GM23248 (cell line): ENCODE measurements at regions not wholly inside any gene's neighbourhood (a gene's known extent, or its start where the extent isn't known, plus 50 kb on each side); places are given as distances from the start of the nearest gene placed in this dataset.

Source experiments
- DNase-seq: peaks from one replicate; pipeline ENCODE4 v3.0.0-alpha.2; 2015
- H2AFZ ChIP-seq: fragments of 200-600 bp; sonication (generic); 2 replicates; pipeline ENCODE4 v1.6.1; 2016; ENCODE audit warnings: antibody characterized with exemption
- H3F3A ChIP-seq: fragments of 200-600 bp; sonication (generic); 2 replicates; pipeline ENCODE4 v1.6.1; 2016; ENCODE audit warnings: mild to moderate bottlenecking, antibody characterized with exemption, mixed run types; ENCODE audit not compliant: insufficient read depth
- H3K27ac ChIP-seq: fragments of 200-600 bp; sonication (generic); 2 replicates; pipeline ENCODE4 v1.5.1; 2016; ENCODE audit warnings: mild to moderate bottlenecking
- H3K27me3 ChIP-seq: fragments of 200-600 bp; sonication (generic); replicated peaks from 2 replicates; pipeline ENCODE4 v1.6.1; 2016; ENCODE audit warnings: mild to moderate bottlenecking; ENCODE audit not compliant: insufficient read depth
- H3K36me3 ChIP-seq: fragments of 200-600 bp; sonication (generic); 2 replicates; pipeline ENCODE4 v1.6.1; 2016; ENCODE audit warnings: low read depth, mild to moderate bottlenecking
- H3K4me1 ChIP-seq: fragments of 200-600 bp; sonication (generic); 2 replicates; pipeline ENCODE4 v1.6.1; 2016; ENCODE audit warnings: mild to moderate bottlenecking; ENCODE audit not compliant: insufficient read depth
- H3K4me2 ChIP-seq: fragments of 200-600 bp; sonication (generic); one replicate; pipeline ENCODE4 v1.6.1; 2016; ENCODE audit warnings: mild to moderate bottlenecking; ENCODE audit not compliant: unreplicated experiment
- H3K4me3 ChIP-seq: fragments of 200-600 bp; sonication (generic); 2 replicates; pipeline ENCODE4 v1.5.1; 2016; ENCODE audit warnings: mild to moderate bottlenecking
- H3K79me2 ChIP-seq: fragments of 200-600 bp; sonication (generic); 2 replicates; pipeline ENCODE4 v1.6.1; 2016; ENCODE audit warnings: mild to moderate bottlenecking; ENCODE audit not compliant: insufficient read depth
- H3K9ac ChIP-seq: fragments of 200-600 bp; sonication (generic); 2 replicates; pipeline ENCODE4 v1.6.1; 2016; ENCODE audit warnings: mild to moderate bottlenecking
- H3K9me2 ChIP-seq: fragments of 200-600 bp; sonication (generic); 2 replicates; pipeline ENCODE4 v1.6.1; 2016; ENCODE audit warnings: mixed run types, mild to moderate bottlenecking, moderate library complexity; ENCODE audit not compliant: insufficient read depth
- H3K9me3 ChIP-seq: fragments of 200-600 bp; sonication (generic); one replicate; pipeline ENCODE4 v1.6.1; 2017; ENCODE audit warnings: low read depth
- H4K20me1 ChIP-seq: fragments of 200-600 bp; sonication (generic); 2 replicates; pipeline ENCODE4 v1.6.0; 2016; ENCODE audit not compliant: insufficient read depth
- EZH2 ChIP-seq: fragments of 200-600 bp; sonication (generic); IDR thresholded peaks from 2 replicates; pipeline ENCODE4 v1.6.1; 2018; ENCODE audit warnings: antibody characterized with exemption, mild to moderate bottlenecking; ENCODE audit not compliant: insufficient read depth, poor library complexity, severe bottlenecking
- EZH2phosphoT487 ChIP-seq: fragments of 200-600 bp; sonication (generic); IDR thresholded peaks from 2 replicates; pipeline ENCODE4 v1.6.1; 2018; ENCODE audit warnings: antibody characterized with exemption, moderate library complexity, mild to moderate bottlenecking, low read depth; ENCODE audit not compliant: insufficient read depth
- WGBS, 2 experiments: methylation state at CpG; one replicate each; pipeline ENCODE4 v1.1.6; 2015 to 2017; ENCODE audit warnings: low lambda C conversion rate in 2 of 2, low coverage in 1 of 2; ENCODE audit errors: missing lambda C conversion rate in 2 of 2; 5-methylcytosine and 5-hydroxymethylcytosine counted together
- in situ Hi-C: fragments of 300-500 bp; cut with MboI; formaldehyde crosslinking; loops from 2 replicates; pipeline ENCODE4 v1.15.0; 2020

DNA sequence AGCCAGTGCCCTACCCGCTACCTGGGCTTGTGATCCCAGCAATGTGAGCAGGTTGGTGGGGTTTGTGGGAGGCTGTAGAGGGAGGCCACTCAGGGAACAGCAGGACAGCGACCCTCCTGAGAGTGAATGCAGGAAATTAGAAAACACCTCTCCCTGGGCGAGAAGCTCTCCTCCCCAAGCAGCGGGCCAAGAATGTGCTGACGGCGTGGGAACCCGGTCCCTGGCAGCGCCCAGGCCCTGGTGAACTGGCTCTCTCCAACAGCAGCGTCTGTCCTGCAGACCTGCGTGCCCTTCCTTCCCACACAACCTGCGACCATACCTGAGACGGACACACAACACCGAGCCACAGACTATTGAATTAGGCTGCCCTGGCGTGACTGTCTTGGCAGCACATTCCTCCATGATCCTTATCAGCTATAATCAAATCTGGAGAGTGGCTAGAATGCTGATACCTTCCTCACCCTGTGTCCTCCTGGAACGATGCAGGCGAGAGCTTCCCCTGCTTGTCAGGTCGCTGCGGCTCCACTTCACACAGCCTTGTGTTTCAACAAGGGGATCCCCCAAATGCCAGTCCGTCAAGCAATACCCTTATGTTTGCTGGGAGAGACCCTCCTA lies 114.8 kb upstream of the GSC start:
- H3K9me3 ChIP-seq = no peaks in the 10 kb centered on the region
- H3K36me3 ChIP-seq = no peaks in the 10 kb centered on the region
- no peak for DNase-seq
- H3K4me3 ChIP-seq = no peak overlapping the region
- no peak for TF ChIP-seq EZH2
- no peak for TF ChIP-seq EZH2phosphoT487
- no peaks in the 10 kb centered on the region for H3K79me2 ChIP-seq
- no peak overlapping the region for H3K9ac ChIP-seq
- H3K4me1 ChIP-seq = no peaks in the 10 kb centered on the region
- no peaks in the 10 kb centered on the region for H3K9me2 ChIP-seq
- H4K20me1 ChIP-seq = no peaks in the 10 kb centered on the region
- H2AFZ ChIP-seq = no peak overlapping the region
- H3K4me2 ChIP-seq = no peak overlapping the region
- in situ Hi-C loops = no loop called here
- H3K27ac ChIP-seq = no peak overlapping the region
- no peaks in the 10 kb centered on the region for H3K27me3 ChIP-seq
- no peaks in the 10 kb centered on the region for H3F3A ChIP-seq
- whole genome bisulfite sequencing, 2 experiments = 73 to 75% methylated on average over 18 to 19 of the region's 19 CpGs

DNA sequence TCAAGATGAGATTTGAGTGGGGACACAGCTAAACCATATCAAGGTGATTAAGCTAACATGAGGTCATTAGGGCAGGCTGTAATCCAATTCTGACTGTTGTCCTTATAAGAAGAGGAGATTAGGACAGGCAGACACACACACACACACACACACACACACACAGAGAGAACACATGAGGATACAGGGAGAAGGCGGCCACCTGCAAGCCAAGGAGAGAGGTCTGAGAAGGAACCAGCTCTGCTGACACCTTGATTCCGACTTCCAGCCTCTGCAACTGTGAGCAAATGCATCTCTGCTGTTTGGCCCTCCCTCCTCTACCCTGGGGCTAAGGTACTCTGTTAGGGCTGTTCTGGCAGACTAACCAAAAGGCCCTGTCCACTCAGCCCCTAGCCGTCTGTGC lies 112.5 kb upstream of the GSC start:
- no peaks in the 10 kb centered on the region for H3K9me3 ChIP-seq
- no peak overlapping the region for H3K9ac ChIP-seq
- TF ChIP-seq EZH2 = no peak
- TF ChIP-seq EZH2phosphoT487 = no peak
- H3K4me3 ChIP-seq = no peak overlapping the region
- H3K9me2 ChIP-seq = no peaks in the 10 kb centered on the region
- H2AFZ ChIP-seq = no peak overlapping the region
- no peaks in the 10 kb centered on the region for H3K36me3 ChIP-seq
- in situ Hi-C loops = no loop called here
- no peaks in the 10 kb centered on the region for H3K4me1 ChIP-seq
- no peaks in the 10 kb centered on the region for H3K27me3 ChIP-seq
- no peaks in the 10 kb centered on the region for H3F3A ChIP-seq
- DNase-seq = no peak
- no peak overlapping the region for H3K4me2 ChIP-seq
- H4K20me1 ChIP-seq = no peaks in the 10 kb centered on the region
- WGBS, 2 experiments = 51 to 57% methylated on average over 3 of the region's 3 CpGs
- no peak overlapping the region for H3K27ac ChIP-seq
- no peaks in the 10 kb centered on the region for H3K79me2 ChIP-seq

DNA sequence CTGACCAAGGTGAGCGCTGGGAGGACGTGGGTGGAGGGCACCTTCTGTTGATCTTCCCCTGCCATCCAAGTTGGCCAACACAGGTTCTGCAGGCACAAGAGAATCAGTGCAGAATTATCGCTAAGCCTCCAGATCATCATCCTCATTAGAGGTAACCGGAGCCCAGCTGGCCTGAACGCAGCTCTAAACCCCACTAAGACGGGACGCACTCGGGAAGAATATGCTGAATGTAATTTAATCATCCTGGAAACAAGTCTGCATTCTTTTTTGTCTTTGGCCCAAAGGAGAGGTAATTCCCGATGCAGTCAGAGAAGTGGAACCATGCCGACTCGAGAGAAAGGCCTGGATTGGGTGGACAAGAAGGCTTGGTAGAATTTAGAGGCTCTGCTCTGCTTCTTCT lies 111.0 kb upstream of the GSC start:
- Histone ChIP-seq H3K79me2 (no peaks in the 10 kb centered on the region), H2AFZ (no peak overlapping the region), H3K9me2 (no peaks in the 10 kb centered on the region), H3F3A (no peaks in the 10 kb centered on the region), H4K20me1 (no peaks in the 10 kb centered on the region), H3K4me3 (no peak overlapping the region), H3K4me1 (no peaks in the 10 kb centered on the region), H3K36me3 (no peaks in the 10 kb centered on the region), H3K4me2 (no peak overlapping the region), H3K9me3 (no peaks in the 10 kb centered on the region), H3K9ac (no peak overlapping the region), H3K27ac (no peak overlapping the region), H3K27me3 (no peaks in the 10 kb centered on the region)
- no peak for TF ChIP-seq EZH2
- no peak for TF ChIP-seq EZH2phosphoT487
- in situ Hi-C loops = no loop called here
- DNase-seq = no peak
- 51 to 53% methylated on average over 11 of the region's 11 CpGs for WGBS, 2 experiments

DNA sequence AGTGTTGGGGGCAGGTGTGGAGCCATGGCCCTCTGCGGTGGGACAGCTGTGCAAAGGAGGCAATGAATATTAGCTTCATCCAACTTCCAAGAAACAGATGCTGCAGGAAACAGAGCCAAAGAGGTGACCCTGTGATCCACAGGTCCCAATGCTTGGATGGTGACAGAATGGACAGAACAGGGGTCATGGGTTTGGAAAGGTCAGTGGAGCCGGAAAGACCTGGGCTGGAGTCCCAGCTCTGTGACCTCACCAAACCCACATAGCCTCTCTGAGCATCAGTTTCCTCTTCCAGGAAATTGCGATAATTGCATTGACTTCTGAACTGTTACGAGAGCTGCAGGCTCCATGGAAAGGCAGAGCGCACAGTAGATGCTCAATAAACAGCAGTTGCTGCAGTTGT lies 110.2 kb upstream of the GSC start:
- H3K27ac ChIP-seq = no peak overlapping the region
- H2AFZ ChIP-seq = no peak overlapping the region
- H3K36me3 ChIP-seq = no peaks in the 10 kb centered on the region
- no peak overlapping the region for H3K4me3 ChIP-seq
- no peaks in the 10 kb centered on the region for H3K9me3 ChIP-seq
- no peak for TF ChIP-seq EZH2
- no peak for TF ChIP-seq EZH2phosphoT487
- WGBS, 2 experiments = 79 to 87% methylated on average over 5 of the region's 5 CpGs
- no peak for DNase-seq
- no peaks in the 10 kb centered on the region for H4K20me1 ChIP-seq
- in situ Hi-C loops = no loop called here
- no peaks in the 10 kb centered on the region for H3K9me2 ChIP-seq
- no peaks in the 10 kb centered on the region for H3F3A ChIP-seq
- no peaks in the 10 kb centered on the region for H3K79me2 ChIP-seq
- no peaks in the 10 kb centered on the region for H3K4me1 ChIP-seq
- H3K4me2 ChIP-seq = no peak overlapping the region
- H3K27me3 ChIP-seq = no peaks in the 10 kb centered on the region
- no peak overlapping the region for H3K9ac ChIP-seq

DNA sequence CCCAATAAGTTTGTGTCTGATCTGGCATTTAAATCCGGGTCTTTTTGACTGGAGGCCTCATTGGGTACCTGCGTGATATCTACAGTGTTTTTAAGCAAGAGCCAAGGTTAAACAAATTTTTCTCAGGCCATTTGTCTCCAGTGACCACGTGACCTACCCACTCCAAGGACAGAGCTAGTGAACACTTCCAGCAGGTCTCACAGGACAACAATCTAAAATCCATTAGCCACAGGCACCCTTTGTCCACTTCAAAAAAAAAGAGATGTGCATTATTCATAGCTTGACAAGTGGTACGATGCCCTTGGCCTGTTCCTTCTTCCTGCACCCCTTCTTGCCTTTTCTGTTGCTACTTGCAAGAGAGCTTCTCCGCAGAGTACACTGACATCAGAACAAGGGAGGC lies 109.6 kb upstream of the GSC start:
- TF ChIP-seq EZH2 = no peak
- TF ChIP-seq EZH2phosphoT487 = no peak
- Histone ChIP-seq H3K9me3 (no peaks in the 10 kb centered on the region), H3K27me3 (no peaks in the 10 kb centered on the region), H4K20me1 (no peaks in the 10 kb centered on the region), H3K4me1 (no peaks in the 10 kb centered on the region), H3F3A (no peaks in the 10 kb centered on the region), H3K27ac (no peak overlapping the region), H3K4me3 (no peak overlapping the region), H3K9ac (no peak overlapping the region), H3K4me2 (no peak overlapping the region), H3K36me3 (no peaks in the 10 kb centered on the region), H3K9me2 (no peaks in the 10 kb centered on the region), H2AFZ (no peak overlapping the region), H3K79me2 (no peaks in the 10 kb centered on the region)
- DNase-seq = no peak
- WGBS, 2 experiments = 50 to 58% methylated on average over 5 of the region's 5 CpGs
- in situ Hi-C loops = no loop called here
